ENCODE measurements at regions not wholly inside any gene's neighbourhood (a gene's known extent, or its start where the extent isn't known, plus 50 kb on each side); places are given as distances from the start of the nearest gene placed in this dataset.

GRCh38 chr18:62442391-62442790, 80.4 kb upstream of the ZCCHC2 start:
- Mint-ChIP-seq H3K9me3 (no peaks in the 10 kb centered on the region), H3K27me3 (peaks cover 6% of the 10 kb centered on the region), H3K36me3 (ENCODE audit: low read depth) (no peaks in the 10 kb centered on the region), H3K4me3 (no peak overlapping the region), H3K4me1 (peaks cover 9% of the 10 kb centered on the region), H3K27ac (no peak overlapping the region)
- ATAC-seq (replicated peaks): no peak

GRCh38 chr18:62445386-62445917, 77.4 kb upstream of the ZCCHC2 start:
- Mint-ChIP-seq H3K9me3 (no peaks in the 10 kb centered on the region), H3K4me1 (peaks cover 9% of the 10 kb centered on the region), H3K27me3 (peaks cover 5% of the 10 kb centered on the region), H3K27ac (peak overlapping the region; percentile 6), H3K4me3 (no peak overlapping the region), H3K36me3 (ENCODE audit: low read depth) (no peaks in the 10 kb centered on the region)
- ATAC-seq (replicated peaks): peak; percentile 82

GRCh38 chr18:62446511-62446910, 76.3 kb upstream of the ZCCHC2 start:
- no peaks in the 10 kb centered on the region for H3K36me3 Mint-ChIP-seq (ENCODE audit: low read depth)
- peaks cover 5% of the 10 kb centered on the region for H3K27me3 Mint-ChIP-seq
- no peak overlapping the region for H3K4me3 Mint-ChIP-seq
- no peaks in the 10 kb centered on the region for H3K9me3 Mint-ChIP-seq
- peaks cover 9% of the 10 kb centered on the region for H3K4me1 Mint-ChIP-seq
- no peak for ATAC-seq (replicated peaks)
- H3K27ac Mint-ChIP-seq: peak overlapping the region; percentile 6

GRCh38 chr18:62447652-62448051, 75.2 kb upstream of the ZCCHC2 start:
- Mint-ChIP-seq H3K9me3 (no peaks in the 10 kb centered on the region), H3K36me3 (ENCODE audit: low read depth) (no peaks in the 10 kb centered on the region), H3K27ac (no peak overlapping the region), H3K4me1 (peaks cover 9% of the 10 kb centered on the region), H3K27me3 (peaks cover 5% of the 10 kb centered on the region), H3K4me3 (no peak overlapping the region)
- ATAC-seq (replicated peaks): no peak

GRCh38 chr18:62448426-62448825, 74.4 kb upstream of the ZCCHC2 start:
- Mint-ChIP-seq H3K27ac (no peak overlapping the region), H3K4me1 (peaks cover 9% of the 10 kb centered on the region), H3K36me3 (ENCODE audit: low read depth) (no peaks in the 10 kb centered on the region), H3K9me3 (no peaks in the 10 kb centered on the region), H3K4me3 (no peak overlapping the region), H3K27me3 (peaks cover 8% of the 10 kb centered on the region)
- ATAC-seq (replicated peaks): no peak

- H3K9me3 Mint-ChIP-seq: no peaks in the 10 kb centered on the region
- H3K4me3 Mint-ChIP-seq: no peak overlapping the region
- no peaks in the 10 kb centered on the region for H3K36me3 Mint-ChIP-seq (ENCODE audit: low read depth)
Measured at GRCh38 chr18:62449490-62450104, 73.2 kb upstream of the ZCCHC2 start.

GRCh38 chr18:62450175-62450545, 72.7 kb upstream of the ZCCHC2 start:
- Mint-ChIP-seq H3K27ac (no peak overlapping the region), H3K27me3 (peaks cover 18% of the 10 kb centered on the region), H3K4me3 (no peak overlapping the region), H3K36me3 (ENCODE audit: low read depth) (no peaks in the 10 kb centered on the region), H3K4me1 (peaks cover 5% of the 10 kb centered on the region), H3K9me3 (no peaks in the 10 kb centered on the region)
- no peak for ATAC-seq (replicated peaks)

More at GRCh38 chr18:62449490-62450104, 73.2 kb upstream of the ZCCHC2 start:
- H3K4me1 Mint-ChIP-seq: peaks cover 9% of the 10 kb centered on the region
- no peak for ATAC-seq (replicated peaks)
- H3K27ac Mint-ChIP-seq: no peak overlapping the region
- peaks cover 16% of the 10 kb centered on the region for H3K27me3 Mint-ChIP-seq

GRCh38 chr18:62450546-62451410, 72.0 kb upstream of the ZCCHC2 start:
- no peak for ATAC-seq (replicated peaks)
- H3K9me3 Mint-ChIP-seq: no peaks in the 10 kb centered on the region
- no peak overlapping the region for H3K27ac Mint-ChIP-seq
- H3K4me1 Mint-ChIP-seq: peaks cover under 1% of the 10 kb centered on the region
- peaks cover 20% of the 10 kb centered on the region for H3K27me3 Mint-ChIP-seq
- H3K36me3 Mint-ChIP-seq (ENCODE audit: low read depth): no peaks in the 10 kb centered on the region
- no peak overlapping the region for H3K4me3 Mint-ChIP-seq

- ATAC-seq (replicated peaks): peak; percentile 62
- H3K27ac Mint-ChIP-seq: no peak overlapping the region
- H3K4me3 Mint-ChIP-seq: no peak overlapping the region
- no peaks in the 10 kb centered on the region for H3K9me3 Mint-ChIP-seq
- no peaks in the 10 kb centered on the region for H3K4me1 Mint-ChIP-seq
- peaks cover 20% of the 10 kb centered on the region for H3K27me3 Mint-ChIP-seq
- H3K36me3 Mint-ChIP-seq (ENCODE audit: low read depth): no peaks in the 10 kb centered on the region
Measured at GRCh38 chr18:62452280-62452831, 70.5 kb upstream of the ZCCHC2 start.

GRCh38 chr18:62453864-62454263, 69.0 kb upstream of the ZCCHC2 start:
- H3K4me1 Mint-ChIP-seq: no peaks in the 10 kb centered on the region
- H3K36me3 Mint-ChIP-seq (ENCODE audit: low read depth): no peaks in the 10 kb centered on the region
- no peaks in the 10 kb centered on the region for H3K9me3 Mint-ChIP-seq
- no peak overlapping the region for H3K27ac Mint-ChIP-seq
- peak; percentile 56 for ATAC-seq (replicated peaks)
- H3K4me3 Mint-ChIP-seq: no peak overlapping the region
- H3K27me3 Mint-ChIP-seq: peaks cover 20% of the 10 kb centered on the region

- H3K4me3 Mint-ChIP-seq: no peak overlapping the region
- no peaks in the 10 kb centered on the region for H3K9me3 Mint-ChIP-seq
- H3K36me3 Mint-ChIP-seq (ENCODE audit: low read depth): no peaks in the 10 kb centered on the region
- no peak overlapping the region for H3K27ac Mint-ChIP-seq
- peaks cover 20% of the 10 kb centered on the region for H3K27me3 Mint-ChIP-seq
- no peak for ATAC-seq (replicated peaks)
- no peaks in the 10 kb centered on the region for H3K4me1 Mint-ChIP-seq
Measured at GRCh38 chr18:62454527-62454926, 68.3 kb upstream of the ZCCHC2 start.

GRCh38 chr18:62455222-62455621, 67.6 kb upstream of the ZCCHC2 start:
- no peak overlapping the region for H3K27ac Mint-ChIP-seq
- no peak overlapping the region for H3K4me3 Mint-ChIP-seq
- no peaks in the 10 kb centered on the region for H3K36me3 Mint-ChIP-seq (ENCODE audit: low read depth)
- H3K4me1 Mint-ChIP-seq: no peaks in the 10 kb centered on the region
- H3K27me3 Mint-ChIP-seq: peaks cover 20% of the 10 kb centered on the region
- H3K9me3 Mint-ChIP-seq: no peaks in the 10 kb centered on the region
- no peak for ATAC-seq (replicated peaks)

GRCh38 chr18:62457877-62458276, 64.9 kb upstream of the ZCCHC2 start:
- no peak overlapping the region for H3K4me3 Mint-ChIP-seq
- no peaks in the 10 kb centered on the region for H3K4me1 Mint-ChIP-seq
- no peak for ATAC-seq (replicated peaks)
- no peaks in the 10 kb centered on the region for H3K9me3 Mint-ChIP-seq
- no peaks in the 10 kb centered on the region for H3K36me3 Mint-ChIP-seq (ENCODE audit: low read depth)
- H3K27me3 Mint-ChIP-seq: peaks cover 18% of the 10 kb centered on the region
- no peak overlapping the region for H3K27ac Mint-ChIP-seq

- no peaks in the 10 kb centered on the region for H3K4me1 Mint-ChIP-seq
- H3K4me3 Mint-ChIP-seq: no peak overlapping the region
- H3K9me3 Mint-ChIP-seq: no peaks in the 10 kb centered on the region
- no peaks in the 10 kb centered on the region for H3K36me3 Mint-ChIP-seq (ENCODE audit: low read depth)
- no peak overlapping the region for H3K27ac Mint-ChIP-seq
- H3K27me3 Mint-ChIP-seq: peaks cover 16% of the 10 kb centered on the region
- ATAC-seq (replicated peaks): no peak
Measured at GRCh38 chr18:62458346-62458745, 64.5 kb upstream of the ZCCHC2 start.

All from activated T-helper 17 cell treated with anti-CD3 and anti-CD28 coated beads, Interleukin-2, amount 50 U/mL, for 72 hours (primary cell).